Lung (tissue), 11 donors: ENCODE measurements at regions not wholly inside any gene's neighbourhood (a gene's known extent, or its start where the extent isn't known, plus 50 kb on each side); places are given as distances from the start of the nearest gene placed in this dataset.
A peak's percentile ranks its signal among the peaks of the same experiment; 100 is the strongest.
"Not testable (repeated sequence)": the region's sequence is repeated elsewhere in the genome, so short reads cannot be mapped to it uniquely, and the experiment has no call there.

ENCODE experiments used
- ATAC-seq: fragments of 200-7000 bp; cut with Tn5 transposase; one replicate; pipeline ENCODE4 v1.9.1; 2020; ENCODE audit warnings: moderate number of reproducible peaks; ENCODE audit not compliant: insufficient read depth, low FRiP score
- DNase-seq, 3 donors: peaks; one replicate each; pipeline ENCODE4 v3.0.0-alpha.2; 2013 to 2017
- H3K27ac ChIP-seq, 2 donors: one replicate each; pipeline ENCODE4 v1.5.1; 2013; ENCODE audit warnings: mild to moderate bottlenecking in 2 of 2, moderate library complexity in 2 of 2, control low read depth in 1 of 2, inconsistent platforms in 1 of 2, low read depth in 1 of 2, low read length in 1 of 2
- H3K27me3 ChIP-seq, 3 donors: one replicate each; pipeline ENCODE4 v1.5.1; 2013; ENCODE audit warnings: low read length in 2 of 3; ENCODE audit not compliant: control insufficient read depth in 3 of 3, insufficient read depth in 3 of 3
- H3K36me3 ChIP-seq, 4 donors: one replicate each; pipeline ENCODE4 v1.5.1; 2013; ENCODE audit warnings: low read length in 4 of 4, mild to moderate bottlenecking in 1 of 4, moderate library complexity in 1 of 4; ENCODE audit not compliant: control insufficient read depth in 4 of 4, insufficient read depth in 4 of 4
- H3K4me1 ChIP-seq, 5 donors: one replicate each; pipeline ENCODE4 v1.5.1; 2013; ENCODE audit warnings: low read length in 5 of 5, mild to moderate bottlenecking in 2 of 5, moderate library complexity in 1 of 5; ENCODE audit not compliant: control insufficient read depth in 5 of 5, insufficient read depth in 5 of 5
- H3K4me3 ChIP-seq: one replicate; pipeline ENCODE4 v1.5.1; 2013; ENCODE audit warnings: mild to moderate bottlenecking, control low read depth, moderate library complexity
- H3K9ac ChIP-seq, 2 donors: one replicate each; pipeline ENCODE4 v1.5.1; 2013; ENCODE audit warnings: low read length in 2 of 2, control low read depth in 1 of 2; ENCODE audit not compliant: insufficient read depth in 1 of 2
- H3K9me3 ChIP-seq, 4 donors: one replicate each; pipeline ENCODE4 v1.5.1; 2013; ENCODE audit warnings: low read length in 3 of 4, mild to moderate bottlenecking in 1 of 4, moderate library complexity in 1 of 4; ENCODE audit not compliant: control insufficient read depth in 4 of 4, insufficient read depth in 3 of 4
- CTCF ChIP-seq: IDR thresholded peaks from 2 replicates; pipeline ENCODE4 v1.5.1; 2012; ENCODE audit warnings: mild to moderate bottlenecking; ENCODE audit errors: control extremely low read depth, extremely low read depth
- WGBS, 2 donors: extraction: QIAGEN DNeasy Blood & Tissue Kit; methylation state at CpG; one replicate each; pipeline ENCODE4 v1.1.7; 2013; 5-methylcytosine and 5-hydroxymethylcytosine counted together
- donor health status: control.
- donor health status: control.
- donor health status: Bipolar disorder and iron deficiency.
- donor health status: healthy.
- donor health status: DM: yes; HTN: yes; CAD: no.

- Histone ChIP-seq H3K36me3 (no peaks in the 10 kb centered on the region), H3K9ac (no peak overlapping the region), H3K27ac (no peak overlapping the region), H3K9me3 (no peaks in the 10 kb centered on the region), H3K4me1 (peaks cover 0 to 13% (median 0%) of the 10 kb centered on the region in 5 donors), H3K4me3 (no peak overlapping the region), H3K27me3 (no peaks in the 10 kb centered on the region)
- ATAC-seq (no peak), DNase-seq (peak in 2 of 3 donors; percentile 62 to 76)
- no peak for TF ChIP-seq CTCF
- WGBS, 2 donors = 62 to 64% methylated on average over 3 of the region's 3 CpGs
Measured at GRCh38 chr2:228913176-228913575, 357.9 kb downstream of the PID1 start.

- H3K4me3 ChIP-seq, H3K36me3 ChIP-seq, H3K27ac ChIP-seq, H3K27me3 ChIP-seq, H3K9me3 ChIP-seq, ATAC-seq, H3K9ac ChIP-seq, DNase-seq: not testable (repeated sequence)
- peaks cover 0 to 13% (median 0%) of the 10 kb centered on the region in 5 donors for H3K4me1 ChIP-seq
- WGBS, 2 donors = 78 to 79% methylated on average over 1 of the region's 1 CpG
Measured at GRCh38 chr2:228910872-228911271, 360.2 kb downstream of the PID1 start.

DNA sequence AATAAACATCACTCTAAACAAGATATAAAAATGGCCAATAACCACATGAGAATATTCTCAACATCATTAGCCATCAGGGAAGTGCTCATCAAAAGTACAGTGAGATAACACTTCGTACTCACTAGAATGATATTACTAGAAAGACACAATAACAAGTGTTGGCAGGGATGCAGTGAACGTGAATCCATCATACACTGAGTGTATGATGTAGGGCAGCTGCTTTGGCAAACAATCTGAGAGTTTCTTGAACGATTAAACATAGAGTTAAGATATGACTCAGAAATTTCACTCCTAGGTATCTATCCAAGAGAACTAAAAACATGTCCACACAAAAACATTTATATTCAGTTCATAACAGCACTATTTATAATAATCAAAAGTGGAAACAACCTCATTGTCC lies 368.9 kb downstream of the PID1 start:
- WGBS, 2 donors = 58 to 65% methylated on average over 3 of the region's 3 CpGs
- no peak for TF ChIP-seq CTCF
- Histone ChIP-seq H3K9ac (no peak overlapping the region), H3K9me3 (peaks cover 0 to 8% (median 2%) of the 10 kb centered on the region in 4 donors), H3K27me3 (no peaks in the 10 kb centered on the region), H3K36me3 (no peaks in the 10 kb centered on the region), H3K4me3 (no peak overlapping the region), H3K27ac (no peak overlapping the region), H3K4me1 (peaks cover 0 to 3% (median 0%) of the 10 kb centered on the region in 5 donors)
- ATAC-seq (peak; percentile 11), DNase-seq (peak; percentile 26 to 80 (median 64))

GRCh38 chr2:228901531-228901930 lies 369.6 kb downstream of the PID1 start:
- H3K9me3 ChIP-seq = peaks cover 0 to 8% (median 2%) of the 10 kb centered on the region in 4 donors
- H3K27ac ChIP-seq = no peak overlapping the region
- no peaks in the 10 kb centered on the region for H3K27me3 ChIP-seq
- H3K9ac ChIP-seq = no peak overlapping the region
- no peak for TF ChIP-seq CTCF
- 85 to 86% methylated on average over 1 of the region's 1 CpG for WGBS, 2 donors
- H3K4me3 ChIP-seq = no peak overlapping the region
- no peaks in the 10 kb centered on the region for H3K36me3 ChIP-seq
- DNase-seq (peak in 2 of 3 donors; percentile 3 to 21), ATAC-seq (no peak)
- H3K4me1 ChIP-seq = peaks cover 0 to 3% (median 0%) of the 10 kb centered on the region in 5 donors
